Testis (tissue), 2 donors: ENCODE measurements at regions not wholly inside any gene's neighbourhood (a gene's known extent, or its start where the extent isn't known, plus 50 kb on each side); places are given as distances from the start of the nearest gene placed in this dataset.

Experiments
- POLR2A ChIP-seq: fragments of 450-650 bp; IDR thresholded peaks from one replicate; pipeline ENCODE4 v1.6.1; 2017; ENCODE audit warnings: antibody characterized with exemption, mild to moderate bottlenecking, moderate library complexity
- TF ChIP-seq, protein P1 (sequence below), 3 experiments: fragments of 450-650 bp in 2 of 3; fragments of 200-600 bp in 1 of 3; sonication (generic) in 1 of 3; IDR thresholded peaks; one replicate each; pipeline ENCODE4 v1.5.1; 2016 to 2019; ENCODE audit warnings: antibody characterized with exemption in 3 of 3, mild to moderate bottlenecking in 2 of 3, moderate library complexity in 1 of 3

GRCh38 chr7:109806548-109806947 lies 1236.9 kb downstream of the DNAJB9 start:
- TF ChIP-seq, protein P1, sequence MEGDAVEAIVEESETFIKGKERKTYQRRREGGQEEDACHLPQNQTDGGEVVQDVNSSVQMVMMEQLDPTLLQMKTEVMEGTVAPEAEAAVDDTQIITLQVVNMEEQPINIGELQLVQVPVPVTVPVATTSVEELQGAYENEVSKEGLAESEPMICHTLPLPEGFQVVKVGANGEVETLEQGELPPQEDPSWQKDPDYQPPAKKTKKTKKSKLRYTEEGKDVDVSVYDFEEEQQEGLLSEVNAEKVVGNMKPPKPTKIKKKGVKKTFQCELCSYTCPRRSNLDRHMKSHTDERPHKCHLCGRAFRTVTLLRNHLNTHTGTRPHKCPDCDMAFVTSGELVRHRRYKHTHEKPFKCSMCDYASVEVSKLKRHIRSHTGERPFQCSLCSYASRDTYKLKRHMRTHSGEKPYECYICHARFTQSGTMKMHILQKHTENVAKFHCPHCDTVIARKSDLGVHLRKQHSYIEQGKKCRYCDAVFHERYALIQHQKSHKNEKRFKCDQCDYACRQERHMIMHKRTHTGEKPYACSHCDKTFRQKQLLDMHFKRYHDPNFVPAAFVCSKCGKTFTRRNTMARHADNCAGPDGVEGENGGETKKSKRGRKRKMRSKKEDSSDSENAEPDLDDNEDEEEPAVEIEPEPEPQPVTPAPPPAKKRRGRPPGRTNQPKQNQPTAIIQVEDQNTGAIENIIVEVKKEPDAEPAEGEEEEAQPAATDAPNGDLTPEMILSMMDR (IDR thresholded peaks at IDR 0.05), result no peak
- TF ChIP-seq POLR2A, result no peak
